ENCODE measurements at regions not wholly inside any gene's neighbourhood (a gene's known extent, or its start where the extent isn't known, plus 50 kb on each side); places are given as distances from the start of the nearest gene placed in this dataset.

DNA sequence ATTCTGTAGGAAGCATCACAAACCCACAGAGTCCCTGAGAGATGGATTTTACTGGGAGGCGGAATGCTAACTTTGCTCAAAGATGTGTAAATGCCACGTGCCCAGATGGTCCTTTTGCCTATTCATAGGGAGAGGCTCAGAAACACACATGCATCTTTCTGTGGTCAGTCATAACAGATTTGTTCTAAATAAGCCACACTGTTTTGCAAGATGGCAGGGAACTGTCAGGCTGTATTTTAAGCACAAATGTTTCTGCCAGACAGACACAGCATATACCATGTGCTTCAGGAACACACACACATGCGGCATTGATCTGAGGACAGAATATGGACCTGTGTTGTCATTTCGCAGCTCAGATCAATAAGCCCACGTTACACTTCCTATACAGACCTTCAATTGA, 312.0 kb downstream of the GPD2 start:
- TF ChIP-seq, protein P1, sequence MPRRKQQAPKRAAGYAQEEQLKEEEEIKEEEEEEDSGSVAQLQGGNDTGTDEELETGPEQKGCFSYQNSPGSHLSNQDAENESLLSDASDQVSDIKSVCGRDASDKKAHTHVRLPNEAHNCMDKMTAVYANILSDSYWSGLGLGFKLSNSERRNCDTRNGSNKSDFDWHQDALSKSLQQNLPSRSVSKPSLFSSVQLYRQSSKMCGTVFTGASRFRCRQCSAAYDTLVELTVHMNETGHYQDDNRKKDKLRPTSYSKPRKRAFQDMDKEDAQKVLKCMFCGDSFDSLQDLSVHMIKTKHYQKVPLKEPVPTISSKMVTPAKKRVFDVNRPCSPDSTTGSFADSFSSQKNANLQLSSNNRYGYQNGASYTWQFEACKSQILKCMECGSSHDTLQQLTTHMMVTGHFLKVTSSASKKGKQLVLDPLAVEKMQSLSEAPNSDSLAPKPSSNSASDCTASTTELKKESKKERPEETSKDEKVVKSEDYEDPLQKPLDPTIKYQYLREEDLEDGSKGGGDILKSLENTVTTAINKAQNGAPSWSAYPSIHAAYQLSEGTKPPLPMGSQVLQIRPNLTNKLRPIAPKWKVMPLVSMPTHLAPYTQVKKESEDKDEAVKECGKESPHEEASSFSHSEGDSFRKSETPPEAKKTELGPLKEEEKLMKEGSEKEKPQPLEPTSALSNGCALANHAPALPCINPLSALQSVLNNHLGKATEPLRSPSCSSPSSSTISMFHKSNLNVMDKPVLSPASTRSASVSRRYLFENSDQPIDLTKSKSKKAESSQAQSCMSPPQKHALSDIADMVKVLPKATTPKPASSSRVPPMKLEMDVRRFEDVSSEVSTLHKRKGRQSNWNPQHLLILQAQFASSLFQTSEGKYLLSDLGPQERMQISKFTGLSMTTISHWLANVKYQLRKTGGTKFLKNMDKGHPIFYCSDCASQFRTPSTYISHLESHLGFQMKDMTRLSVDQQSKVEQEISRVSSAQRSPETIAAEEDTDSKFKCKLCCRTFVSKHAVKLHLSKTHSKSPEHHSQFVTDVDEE (CRISPR knock-in tag; IDR thresholded peaks at IDR 0.05), result no peak
- TF ChIP-seq ISL1 (CRISPR knock-in tag; IDR thresholded peaks at IDR 0.05) (no peak), RARB (CRISPR knock-in tag; IDR thresholded peaks at IDR 0.05) (no peak), PPARA (CRISPR knock-in tag; IDR thresholded peaks at IDR 0.05; ENCODE audit: borderline replicate concordance) (no peak), ARNTL (CRISPR knock-in tag; IDR thresholded peaks at IDR 0.05; ENCODE audit: borderline replicate concordance, low read depth) (no peak), ZNF8 (CRISPR knock-in tag; IDR thresholded peaks at IDR 0.05) (no peak), TCF4 (CRISPR knock-in tag; IDR thresholded peaks at IDR 0.05; ENCODE audit: borderline replicate concordance) (no peak), SNAI2 (CRISPR knock-in tag; IDR thresholded peaks at IDR 0.05) (no peak), OSR1 (CRISPR knock-in tag; IDR thresholded peaks at IDR 0.05) (no peak), ESRRG (CRISPR knock-in tag; IDR thresholded peaks at IDR 0.05) (no peak), BACH2 (CRISPR knock-in tag; IDR thresholded peaks at IDR 0.05; ENCODE audit: borderline replicate concordance) (no peak), ZNF565 (CRISPR knock-in tag; conservative IDR thresholded peaks at IDR 0.05; ENCODE audit: low read depth) (no peak), TOX (CRISPR knock-in tag; IDR thresholded peaks at IDR 0.05; ENCODE audit: borderline replicate concordance) (no peak), ZC3H10 (CRISPR knock-in tag; IDR thresholded peaks at IDR 0.05) (no peak)
- TF ChIP-seq, protein P2, sequence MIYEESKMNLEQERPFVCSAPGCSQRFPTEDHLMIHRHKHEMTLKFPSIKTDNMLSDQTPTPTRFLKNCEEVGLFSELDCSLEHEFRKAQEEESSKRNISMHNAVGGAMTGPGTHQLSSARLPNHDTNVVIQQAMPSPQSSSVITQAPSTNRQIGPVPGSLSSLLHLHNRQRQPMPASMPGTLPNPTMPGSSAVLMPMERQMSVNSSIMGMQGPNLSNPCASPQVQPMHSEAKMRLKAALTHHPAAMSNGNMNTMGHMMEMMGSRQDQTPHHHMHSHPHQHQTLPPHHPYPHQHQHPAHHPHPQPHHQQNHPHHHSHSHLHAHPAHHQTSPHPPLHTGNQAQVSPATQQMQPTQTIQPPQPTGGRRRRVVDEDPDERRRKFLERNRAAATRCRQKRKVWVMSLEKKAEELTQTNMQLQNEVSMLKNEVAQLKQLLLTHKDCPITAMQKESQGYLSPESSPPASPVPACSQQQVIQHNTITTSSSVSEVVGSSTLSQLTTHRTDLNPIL (CRISPR knock-in tag; IDR thresholded peaks at IDR 0.05; ENCODE audit: low read depth), result no peak
- TF ChIP-seq, protein P3, sequence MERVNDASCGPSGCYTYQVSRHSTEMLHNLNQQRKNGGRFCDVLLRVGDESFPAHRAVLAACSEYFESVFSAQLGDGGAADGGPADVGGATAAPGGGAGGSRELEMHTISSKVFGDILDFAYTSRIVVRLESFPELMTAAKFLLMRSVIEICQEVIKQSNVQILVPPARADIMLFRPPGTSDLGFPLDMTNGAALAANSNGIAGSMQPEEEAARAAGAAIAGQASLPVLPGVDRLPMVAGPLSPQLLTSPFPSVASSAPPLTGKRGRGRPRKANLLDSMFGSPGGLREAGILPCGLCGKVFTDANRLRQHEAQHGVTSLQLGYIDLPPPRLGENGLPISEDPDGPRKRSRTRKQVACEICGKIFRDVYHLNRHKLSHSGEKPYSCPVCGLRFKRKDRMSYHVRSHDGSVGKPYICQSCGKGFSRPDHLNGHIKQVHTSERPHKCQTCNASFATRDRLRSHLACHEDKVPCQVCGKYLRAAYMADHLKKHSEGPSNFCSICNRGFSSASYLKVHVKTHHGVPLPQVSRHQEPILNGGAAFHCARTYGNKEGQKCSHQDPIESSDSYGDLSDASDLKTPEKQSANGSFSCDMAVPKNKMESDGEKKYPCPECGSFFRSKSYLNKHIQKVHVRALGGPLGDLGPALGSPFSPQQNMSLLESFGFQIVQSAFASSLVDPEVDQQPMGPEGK (CRISPR knock-in tag; IDR thresholded peaks at IDR 0.05; ENCODE audit: borderline replicate concordance), result no peak
- TF ChIP-seq, protein P4, sequence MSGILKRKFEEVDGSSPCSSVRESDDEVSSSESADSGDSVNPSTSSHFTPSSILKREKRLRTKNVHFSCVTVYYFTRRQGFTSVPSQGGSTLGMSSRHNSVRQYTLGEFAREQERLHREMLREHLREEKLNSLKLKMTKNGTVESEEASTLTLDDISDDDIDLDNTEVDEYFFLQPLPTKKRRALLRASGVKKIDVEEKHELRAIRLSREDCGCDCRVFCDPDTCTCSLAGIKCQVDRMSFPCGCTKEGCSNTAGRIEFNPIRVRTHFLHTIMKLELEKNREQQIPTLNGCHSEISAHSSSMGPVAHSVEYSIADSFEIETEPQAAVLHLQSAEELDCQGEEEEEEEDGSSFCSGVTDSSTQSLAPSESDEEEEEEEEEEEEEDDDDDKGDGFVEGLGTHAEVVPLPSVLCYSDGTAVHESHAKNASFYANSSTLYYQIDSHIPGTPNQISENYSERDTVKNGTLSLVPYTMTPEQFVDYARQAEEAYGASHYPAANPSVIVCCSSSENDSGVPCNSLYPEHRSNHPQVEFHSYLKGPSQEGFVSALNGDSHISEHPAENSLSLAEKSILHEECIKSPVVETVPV (CRISPR knock-in tag; IDR thresholded peaks at IDR 0.05), result no peak
- no peak for ATAC-seq

DNA sequence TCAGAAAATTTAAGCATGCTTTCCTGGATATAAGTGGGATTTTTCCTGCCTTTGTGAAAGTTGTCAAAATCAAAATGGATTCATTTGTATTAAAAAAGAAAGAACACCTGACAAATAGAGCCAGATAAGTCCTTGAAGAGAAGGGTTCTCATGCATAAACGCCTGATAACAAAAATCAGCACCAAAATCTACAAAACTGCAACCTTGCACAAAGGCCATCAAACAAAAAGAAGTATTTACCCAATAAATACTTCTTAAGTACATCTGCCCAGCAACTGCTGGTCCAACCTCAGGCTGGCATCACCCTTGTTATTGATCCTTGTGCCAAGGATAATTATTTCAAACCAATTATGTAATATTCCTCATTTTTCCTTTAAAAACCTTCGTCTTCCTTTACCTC, 315.9 kb downstream of the GPD2 start:
- ATAC-seq, result no peak
- TF ChIP-seq, protein P5, sequence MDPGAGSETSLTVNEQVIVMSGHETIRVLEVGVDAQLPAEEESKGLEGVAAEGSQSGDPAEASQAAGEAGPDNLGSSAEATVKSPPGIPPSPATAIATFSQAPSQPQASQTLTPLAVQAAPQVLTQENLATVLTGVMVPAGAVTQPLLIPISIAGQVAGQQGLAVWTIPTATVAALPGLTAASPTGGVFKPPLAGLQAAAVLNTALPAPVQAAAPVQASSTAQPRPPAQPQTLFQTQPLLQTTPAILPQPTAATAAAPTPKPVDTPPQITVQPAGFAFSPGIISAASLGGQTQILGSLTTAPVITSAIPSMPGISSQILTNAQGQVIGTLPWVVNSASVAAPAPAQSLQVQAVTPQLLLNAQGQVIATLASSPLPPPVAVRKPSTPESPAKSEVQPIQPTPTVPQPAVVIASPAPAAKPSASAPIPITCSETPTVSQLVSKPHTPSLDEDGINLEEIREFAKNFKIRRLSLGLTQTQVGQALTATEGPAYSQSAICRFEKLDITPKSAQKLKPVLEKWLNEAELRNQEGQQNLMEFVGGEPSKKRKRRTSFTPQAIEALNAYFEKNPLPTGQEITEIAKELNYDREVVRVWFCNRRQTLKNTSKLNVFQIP (CRISPR knock-in tag; IDR thresholded peaks at IDR 0.05; ENCODE audit: borderline replicate concordance, low read depth), result no peak
- TF ChIP-seq ZNF8 (CRISPR knock-in tag; IDR thresholded peaks at IDR 0.05), result no peak
- no peak for TF ChIP-seq ZC3H10 (CRISPR knock-in tag; IDR thresholded peaks at IDR 0.05)
- no peak for TF ChIP-seq ISL1 (CRISPR knock-in tag; IDR thresholded peaks at IDR 0.05)
- TF ChIP-seq ZNF70 (CRISPR knock-in tag; IDR thresholded peaks at IDR 0.05), result no peak
- TF ChIP-seq, protein P3 (CRISPR knock-in tag; IDR thresholded peaks at IDR 0.05; ENCODE audit: borderline replicate concordance), result no peak

DNA sequence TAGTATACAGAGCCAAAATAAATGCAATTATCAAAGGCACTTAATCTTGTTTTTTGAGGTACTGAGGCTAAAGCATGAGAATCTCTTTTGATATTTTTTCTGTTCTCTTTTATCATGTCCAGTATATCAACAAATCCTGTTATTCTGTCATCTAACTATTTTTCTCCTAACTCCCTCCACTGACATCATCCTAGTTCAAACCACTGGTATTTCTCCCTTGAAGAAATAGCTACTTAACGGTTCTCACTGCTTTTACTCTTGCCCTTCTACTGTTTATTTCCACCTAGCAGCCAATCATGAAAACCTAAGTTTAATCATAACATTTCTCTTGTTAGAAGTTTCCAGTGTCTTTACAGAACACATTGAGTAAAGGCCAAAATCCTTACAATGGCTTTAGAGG, 317.6 kb downstream of the GPD2 start:
- TF ChIP-seq GLIS3 (CRISPR knock-in tag; IDR thresholded peaks at IDR 0.05) (no peak), ARNTL (CRISPR knock-in tag; IDR thresholded peaks at IDR 0.05; ENCODE audit: borderline replicate concordance, low read depth) (no peak), ESRRG (CRISPR knock-in tag; IDR thresholded peaks at IDR 0.05) (no peak), ZNF565 (CRISPR knock-in tag; conservative IDR thresholded peaks at IDR 0.05; ENCODE audit: low read depth) (no peak), ISL1 (CRISPR knock-in tag; IDR thresholded peaks at IDR 0.05) (no peak)
- TF ChIP-seq, protein P3 (CRISPR knock-in tag; IDR thresholded peaks at IDR 0.05; ENCODE audit: borderline replicate concordance), result no peak
- TF ChIP-seq, protein P1 (CRISPR knock-in tag; IDR thresholded peaks at IDR 0.05), result no peak
- ATAC-seq, result no peak
